HG03060 (cell line): ENCODE measurements at regions not wholly inside any gene's neighbourhood (a gene's known extent, or its start where the extent isn't known, plus 50 kb on each side); places are given as distances from the start of the nearest gene placed in this dataset.

Experiments
- ATAC-seq: cut with Tn5 transposase; IDR thresholded peaks from one replicate; pipeline ENCODE4 v1.9.1; 2021; ENCODE audit warnings: low read depth, moderate number of reproducible peaks; ENCODE audit not compliant: unreplicated experiment

- ATAC-seq, result no peak
Observed at GRCh38 chr7:136189506-136189998, 212.4 kb upstream of the MTPN start.

DNA sequence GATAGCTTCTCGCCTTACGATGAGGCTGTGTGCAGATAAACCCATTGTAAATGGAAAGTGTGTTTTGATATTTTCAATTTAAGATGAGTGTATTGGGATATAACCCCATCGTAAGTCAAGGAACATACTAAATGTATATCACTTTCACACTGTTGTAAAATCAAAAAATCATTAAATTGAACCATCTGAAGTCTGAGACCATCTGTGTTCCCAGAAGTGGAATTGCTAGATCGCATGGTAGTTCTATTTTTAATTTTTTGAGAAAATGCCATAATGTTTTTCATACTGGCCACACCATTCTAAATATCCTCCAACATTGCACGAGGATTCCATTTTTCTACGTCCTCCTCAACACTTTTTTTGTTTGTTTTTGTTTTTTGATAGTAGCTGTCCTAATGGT, 209.1 kb upstream of the MTPN start:
- ATAC-seq, result no peak

- ATAC-seq, result no peak
Observed at GRCh38 chr7:136184719-136185118, 207.6 kb upstream of the MTPN start.

DNA sequence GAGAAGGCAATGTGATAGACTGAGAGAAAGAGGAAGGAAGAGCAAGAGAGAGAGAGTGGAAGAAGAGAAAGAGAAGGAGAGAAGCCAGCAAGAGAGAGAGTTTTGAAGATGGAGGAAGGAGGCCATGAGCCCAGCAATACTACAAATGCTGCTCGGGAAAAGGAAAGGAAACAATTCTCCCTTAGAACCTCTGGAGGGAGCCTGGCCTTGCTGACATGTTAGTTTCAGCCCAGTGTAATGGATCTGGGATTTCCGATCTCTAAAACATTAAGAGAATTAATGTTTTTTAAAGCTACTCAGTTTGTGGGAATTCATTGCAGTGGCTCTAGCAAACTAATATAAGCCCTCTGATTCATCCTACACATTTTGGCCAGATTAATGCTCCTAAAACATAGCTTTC, 206.8 kb upstream of the MTPN start:
- no peak for ATAC-seq

GRCh38 chr7:136180984-136181383, 203.8 kb upstream of the MTPN start:
- no peak for ATAC-seq

DNA sequence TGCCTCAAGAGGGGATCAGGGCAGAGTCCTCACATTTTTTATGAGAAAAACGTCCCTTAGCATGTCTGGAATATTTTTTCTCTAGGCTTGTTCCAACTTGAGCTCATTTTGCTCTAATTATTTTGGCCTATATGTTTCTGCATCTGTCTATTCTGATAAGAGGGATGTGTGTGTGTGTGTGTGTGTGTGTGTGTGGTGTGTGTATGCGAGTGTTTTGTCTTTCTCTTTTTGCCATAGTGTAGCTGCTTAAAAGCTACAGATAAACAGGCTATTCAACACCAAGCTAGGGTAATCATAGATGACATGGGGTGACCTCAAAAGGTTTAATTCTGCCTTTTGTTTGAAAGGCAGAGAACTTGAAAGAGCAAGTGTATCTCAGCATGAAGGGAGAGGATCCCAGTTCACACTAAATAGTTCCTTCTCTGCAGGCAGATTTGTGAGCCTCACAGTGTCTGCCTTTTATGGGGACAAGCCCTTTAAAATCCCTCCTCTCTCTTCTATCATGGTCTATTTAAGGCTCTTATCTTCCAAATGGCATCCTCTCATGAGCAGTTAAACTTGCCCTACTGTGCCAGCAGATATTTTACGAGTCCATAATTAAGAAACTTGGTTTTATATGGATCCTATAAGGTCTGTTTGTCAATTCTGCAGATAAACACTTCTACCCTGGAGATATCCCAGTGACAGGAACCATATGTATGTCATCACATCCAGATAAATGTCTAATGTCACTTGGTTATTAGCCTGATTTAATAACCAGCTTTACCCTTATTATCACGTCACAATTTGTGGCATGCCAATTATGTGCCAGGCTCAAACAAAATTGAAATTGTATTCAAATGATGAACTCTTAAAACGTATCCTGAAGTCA, 202.9 kb upstream of the MTPN start:
- ATAC-seq, result no peak

DNA sequence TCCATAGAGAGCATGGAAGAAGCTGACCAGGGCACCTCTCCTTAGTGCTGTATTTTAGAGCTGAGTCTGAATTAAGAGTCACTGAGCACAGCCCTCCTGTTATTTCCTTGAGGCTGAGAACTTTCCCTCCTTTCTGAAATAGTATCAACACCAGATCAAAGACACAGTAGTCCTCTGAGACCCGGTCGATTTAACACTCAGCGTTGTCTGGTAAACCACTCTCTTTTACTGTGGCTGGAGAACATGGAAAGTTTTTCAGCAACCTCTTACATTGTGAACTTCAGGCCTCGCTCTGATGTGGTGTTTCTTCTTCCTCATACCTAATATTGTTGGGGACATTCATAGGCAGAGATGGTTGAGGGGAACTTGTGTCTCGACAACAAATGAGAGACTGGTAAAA, 202.0 kb upstream of the MTPN start:
- ATAC-seq, result no peak

DNA sequence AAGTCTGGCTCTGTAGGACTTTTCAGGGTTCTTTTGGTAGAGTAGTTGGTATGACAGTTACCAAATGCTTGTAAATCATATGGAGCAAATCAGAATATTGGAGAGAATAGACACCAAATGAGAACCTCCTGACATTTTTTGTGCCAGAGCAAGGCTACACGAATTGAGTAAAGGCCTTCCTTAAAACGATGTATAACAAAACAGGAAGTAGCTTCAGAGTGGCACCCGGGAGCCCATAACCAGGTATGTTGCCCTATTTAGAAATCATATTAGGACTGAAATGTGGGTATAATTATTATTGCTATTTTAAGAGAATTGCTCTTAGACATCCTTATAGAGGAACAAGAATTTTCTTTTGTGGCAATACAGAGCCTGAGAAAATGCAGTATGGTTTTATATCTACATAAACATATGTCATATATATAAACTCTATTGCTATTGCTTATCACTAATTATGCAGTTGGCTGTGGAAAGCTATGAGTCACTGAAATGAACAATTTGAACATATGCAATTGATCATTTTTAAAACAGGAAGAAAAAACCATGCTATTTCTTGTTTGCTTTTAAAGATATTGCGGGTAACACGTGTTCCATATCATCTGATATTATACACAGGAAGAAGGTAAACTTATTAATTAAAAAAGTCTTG, 197.4 kb upstream of the MTPN start:
- ATAC-seq, result no peak

GRCh38 chr7:136173874-136174273, 196.7 kb upstream of the MTPN start:
- ATAC-seq, result no peak

DNA sequence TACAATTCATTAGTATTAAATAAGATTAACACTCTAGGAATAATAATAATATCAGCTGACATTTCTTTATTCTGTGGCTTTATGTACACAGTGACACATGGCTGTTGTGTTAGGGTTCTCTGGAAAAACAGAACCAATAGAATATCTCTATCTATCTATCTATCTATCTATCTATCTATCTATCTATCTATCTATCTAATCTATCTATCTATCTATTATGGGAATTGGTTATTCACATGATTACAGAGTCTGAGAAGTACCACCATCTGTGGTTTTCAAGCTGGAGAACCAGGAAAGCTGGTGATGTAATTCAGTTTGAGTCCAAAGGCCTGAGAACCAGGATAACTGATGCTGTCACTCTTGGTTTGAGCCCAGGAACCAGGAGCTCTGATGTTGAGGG, 194.1 kb upstream of the MTPN start:
- no peak for ATAC-seq

DNA sequence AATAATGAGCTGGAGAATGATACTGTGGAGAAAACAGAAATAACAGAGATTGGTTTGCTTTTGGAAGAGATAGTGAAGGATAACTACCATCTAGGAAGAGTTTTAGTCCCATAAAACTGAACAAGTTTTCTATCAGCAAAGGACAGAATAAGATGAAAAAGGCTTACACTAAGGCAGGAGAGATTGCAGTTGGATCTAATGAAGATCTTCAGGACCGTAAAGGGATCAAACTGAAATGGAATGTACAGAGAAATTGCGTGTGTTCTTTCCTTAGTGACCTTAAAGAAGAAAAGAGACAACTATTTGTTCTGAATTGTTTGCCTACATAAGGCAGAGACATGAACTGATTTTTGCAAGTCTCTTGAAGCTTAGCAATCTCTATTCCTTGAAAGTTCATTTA, 191.7 kb upstream of the MTPN start:
- no peak for ATAC-seq

GRCh38 chr7:136167991-136168390, 190.8 kb upstream of the MTPN start:
- no peak for ATAC-seq

- ATAC-seq, result no peak
Observed at GRCh38 chr7:136166521-136166920, 189.4 kb upstream of the MTPN start.

DNA sequence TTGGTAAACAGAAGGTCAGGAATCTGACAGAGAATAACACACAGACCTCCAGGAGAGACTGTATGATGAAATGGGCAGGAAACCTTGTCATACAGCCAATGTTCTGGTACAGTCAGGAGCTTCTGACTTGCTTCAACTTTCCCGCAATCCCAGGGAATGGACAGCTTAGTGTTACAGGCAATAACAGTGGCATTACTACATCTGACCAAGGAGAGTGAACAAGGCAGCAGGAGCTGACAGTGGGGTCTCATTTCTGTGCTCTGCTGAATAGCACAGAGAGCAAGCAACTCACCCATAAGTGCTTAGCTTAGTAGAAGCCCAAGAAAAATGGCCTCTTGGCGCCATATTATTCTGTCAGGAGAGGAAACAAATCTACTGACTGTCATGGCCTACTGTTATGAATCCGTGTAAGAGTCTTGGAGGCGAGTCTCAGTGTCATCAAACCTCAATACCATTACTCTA, 186.2 kb upstream of the MTPN start:
- ATAC-seq, result no peak

DNA sequence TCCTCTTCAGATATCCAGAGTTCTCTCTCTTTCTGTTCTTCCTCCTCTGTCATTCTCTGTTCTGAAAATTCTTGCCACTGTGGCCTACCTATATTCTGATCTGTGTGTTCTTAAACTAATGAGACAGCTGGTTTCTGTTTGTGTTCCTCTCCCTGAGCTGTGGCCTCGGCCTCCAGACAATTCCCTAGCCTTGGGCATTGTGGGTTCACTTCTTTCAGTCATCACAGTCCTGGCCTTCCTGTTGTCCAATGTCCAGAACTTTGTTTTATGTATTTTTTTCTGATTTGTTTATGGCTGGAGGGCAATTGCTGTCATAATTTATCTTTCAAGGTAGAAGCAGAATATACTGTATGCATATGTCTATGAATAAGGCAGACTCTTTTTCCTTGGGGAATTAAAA, 173.2 kb upstream of the MTPN start:
- ATAC-seq, result no peak

DNA sequence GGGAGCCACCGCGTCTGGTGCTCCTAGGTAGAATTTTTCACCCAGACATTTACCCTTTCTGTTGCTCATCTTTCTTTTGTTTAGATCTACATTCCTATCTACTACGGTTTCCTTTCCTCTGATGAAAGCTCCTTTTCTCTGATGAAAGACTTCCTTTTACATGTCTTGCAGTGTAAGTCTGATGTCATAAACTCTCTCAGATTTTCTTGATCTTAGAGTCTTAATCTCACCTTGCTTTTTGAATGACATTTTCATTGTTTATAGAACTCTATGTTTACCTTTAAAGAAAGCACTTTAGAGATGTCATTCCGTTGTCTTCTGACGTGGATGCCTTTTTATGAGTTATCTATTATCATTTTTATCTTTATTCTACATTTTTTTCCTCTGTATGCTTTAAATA, 171.8 kb upstream of the MTPN start:
- no peak for ATAC-seq

- no peak for ATAC-seq
Observed at GRCh38 chr7:136146925-136147324, 169.8 kb upstream of the MTPN start.

- no peak for ATAC-seq
Observed at GRCh38 chr7:136144182-136144581, 167.0 kb upstream of the MTPN start.

GRCh38 chr7:136143271-136143670, 166.1 kb upstream of the MTPN start:
- ATAC-seq, result no peak

GRCh38 chr7:136142583-136142982, 165.4 kb upstream of the MTPN start:
- no peak for ATAC-seq

DNA sequence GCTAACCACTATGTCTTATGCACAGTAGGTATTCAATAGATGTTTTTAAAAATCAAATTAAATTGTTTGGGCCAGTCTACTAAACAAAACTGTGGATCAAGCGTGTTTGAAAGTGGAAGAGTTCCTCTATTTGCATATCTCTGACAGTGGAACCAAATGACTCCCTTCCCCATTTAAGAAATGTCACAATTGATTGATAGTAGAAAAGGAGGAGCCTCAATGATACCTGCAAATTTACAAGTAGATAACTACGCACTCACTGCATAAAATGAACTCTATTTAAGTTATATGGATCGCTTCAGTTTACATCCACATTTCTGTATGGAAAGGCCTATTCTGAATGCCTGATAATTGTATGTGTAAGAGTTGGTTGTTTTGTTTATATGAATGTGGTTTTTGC, 163.3 kb upstream of the MTPN start:
- ATAC-seq, result no peak

DNA sequence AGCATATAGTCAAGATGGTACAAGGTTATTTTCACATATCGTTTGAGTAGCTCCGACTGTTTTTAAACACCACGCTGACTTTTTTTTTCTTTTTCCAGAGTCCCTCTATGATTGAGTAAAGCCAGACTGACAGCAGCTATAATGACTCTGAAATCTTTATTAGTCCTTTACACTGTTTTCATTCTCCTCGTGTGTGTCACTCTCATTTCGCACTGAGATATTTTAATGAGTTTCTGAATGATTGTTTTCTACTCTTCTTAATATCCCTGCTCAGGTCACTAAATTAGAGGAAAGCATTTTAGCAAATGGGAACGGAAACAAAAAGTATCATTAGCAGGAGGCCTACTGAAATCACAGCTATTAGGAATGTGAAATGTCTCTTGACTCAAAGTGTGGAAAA, 162.3 kb upstream of the MTPN start:
- no peak for ATAC-seq
